ENCODE measurements at regions not wholly inside any gene's neighbourhood (a gene's known extent, or its start where the extent isn't known, plus 50 kb on each side); places are given as distances from the start of the nearest gene placed in this dataset.
"Not testable (repeated sequence)": the region's sequence is repeated elsewhere in the genome, so short reads cannot be mapped to it uniquely, and the experiment has no call there.

DNA sequence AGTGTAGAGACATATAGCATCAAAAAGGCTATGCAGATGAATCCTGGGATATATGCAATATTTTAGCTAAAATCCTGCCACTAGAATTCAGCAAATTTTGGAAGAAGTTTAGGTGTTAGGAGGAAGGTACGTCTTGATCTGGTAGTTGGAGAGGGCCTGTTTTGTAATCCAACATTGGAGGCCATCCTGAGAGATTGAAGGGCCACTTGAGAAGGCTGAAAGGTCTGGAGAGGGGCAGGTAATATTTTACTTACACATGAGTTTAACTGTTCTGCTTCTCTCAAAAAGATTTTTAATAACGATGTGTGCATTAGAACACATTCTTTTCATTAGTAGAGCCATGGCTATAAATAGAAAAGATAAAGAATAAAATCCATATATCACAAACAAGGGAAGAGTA, 422.1 kb downstream of the RAB38 start:
- DNase-seq = no peak

GRCh38 chr11:87743007-87743406, 432.2 kb downstream of the RAB38 start:
- DNase-seq = no peak

DNA sequence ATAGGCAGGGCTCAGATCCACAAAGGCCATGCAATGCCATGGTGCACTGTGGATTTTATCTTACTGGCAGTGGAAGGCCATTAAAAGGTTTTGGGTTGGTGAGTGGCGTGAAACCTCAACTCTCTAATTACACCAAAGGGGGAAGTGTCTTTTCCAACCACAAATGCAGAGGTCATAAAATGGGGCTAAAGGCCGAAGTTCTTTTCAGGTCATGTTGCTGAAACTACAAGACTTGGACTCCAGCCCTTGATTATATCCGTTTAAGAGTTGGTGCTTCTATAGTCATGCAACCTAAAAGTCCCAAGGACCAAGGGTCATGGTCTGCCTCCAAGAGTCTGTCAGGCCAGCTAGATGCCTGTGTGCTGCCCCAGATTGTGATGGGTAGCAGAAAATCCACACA, 434.3 kb downstream of the RAB38 start:
- no peak for DNase-seq

DNA sequence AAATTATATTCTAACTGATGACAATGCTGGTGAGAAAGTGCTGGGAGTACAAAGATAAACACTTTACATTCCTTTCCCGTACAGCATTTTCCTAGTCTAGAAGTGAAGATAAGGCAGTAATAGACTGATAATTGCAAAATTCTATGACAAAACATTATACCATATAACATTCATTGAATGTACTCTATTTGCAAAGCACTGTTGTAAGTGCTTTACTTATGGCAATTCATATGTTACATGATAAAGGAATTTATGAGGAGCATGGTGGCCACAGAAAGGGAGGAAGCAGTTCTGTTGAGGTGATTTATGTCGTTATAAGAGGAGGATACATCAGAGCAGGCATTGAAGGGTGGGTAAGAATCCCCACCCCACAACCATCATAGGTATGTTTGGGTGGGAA, 434.8 kb downstream of the RAB38 start:
- DNase-seq = no peak

DNA sequence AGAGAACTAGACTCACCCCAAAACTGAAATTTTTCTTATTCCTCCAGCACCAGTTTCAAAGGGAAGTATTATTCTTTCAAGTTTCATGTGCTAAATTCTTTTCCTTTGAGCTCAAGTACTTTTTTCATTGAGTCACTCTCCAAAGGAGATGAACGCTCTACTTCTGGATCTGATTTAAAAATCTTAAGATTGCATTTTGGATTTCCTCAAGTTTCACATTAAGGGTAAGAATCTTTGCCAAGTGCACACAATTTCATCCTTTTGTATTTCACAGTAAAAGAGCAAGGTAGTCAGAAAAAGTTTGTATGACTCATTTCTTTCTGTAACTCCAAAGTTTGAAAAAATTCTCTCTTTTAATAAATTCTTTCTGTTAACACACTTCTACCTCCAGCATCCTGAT, 435.5 kb downstream of the RAB38 start:
- no peak for DNase-seq

GRCh38 chr11:87739261-87739660, 436.0 kb downstream of the RAB38 start:
- no peak for DNase-seq

GRCh38 chr11:87736928-87737327, 438.3 kb downstream of the RAB38 start:
- no peak for DNase-seq

- DNase-seq = no peak
Measured at GRCh38 chr11:87726506-87726905, 448.7 kb downstream of the RAB38 start.

DNA sequence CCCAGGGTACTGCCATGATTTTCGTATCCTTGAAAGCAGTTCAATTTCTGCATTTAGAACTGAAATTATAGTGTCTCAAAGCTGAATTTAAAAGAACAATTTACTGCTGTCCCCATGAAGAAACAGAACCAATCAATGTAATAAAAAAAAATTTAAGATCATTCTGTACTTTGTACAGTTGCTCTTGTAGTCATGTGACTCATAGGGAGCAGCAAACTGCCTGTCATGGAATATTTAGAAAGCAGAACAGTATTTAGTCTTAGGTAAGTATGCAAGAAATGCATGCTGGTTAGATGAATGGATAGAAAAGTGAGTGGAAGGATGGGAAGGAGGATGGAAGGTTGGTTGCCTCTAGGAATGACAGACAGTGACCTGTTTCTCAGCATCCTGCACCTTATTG, 450.9 kb downstream of the RAB38 start:
- no peak for DNase-seq

- DNase-seq = no peak
Measured at GRCh38 chr11:87722756-87723565, 452.3 kb downstream of the RAB38 start.

DNA sequence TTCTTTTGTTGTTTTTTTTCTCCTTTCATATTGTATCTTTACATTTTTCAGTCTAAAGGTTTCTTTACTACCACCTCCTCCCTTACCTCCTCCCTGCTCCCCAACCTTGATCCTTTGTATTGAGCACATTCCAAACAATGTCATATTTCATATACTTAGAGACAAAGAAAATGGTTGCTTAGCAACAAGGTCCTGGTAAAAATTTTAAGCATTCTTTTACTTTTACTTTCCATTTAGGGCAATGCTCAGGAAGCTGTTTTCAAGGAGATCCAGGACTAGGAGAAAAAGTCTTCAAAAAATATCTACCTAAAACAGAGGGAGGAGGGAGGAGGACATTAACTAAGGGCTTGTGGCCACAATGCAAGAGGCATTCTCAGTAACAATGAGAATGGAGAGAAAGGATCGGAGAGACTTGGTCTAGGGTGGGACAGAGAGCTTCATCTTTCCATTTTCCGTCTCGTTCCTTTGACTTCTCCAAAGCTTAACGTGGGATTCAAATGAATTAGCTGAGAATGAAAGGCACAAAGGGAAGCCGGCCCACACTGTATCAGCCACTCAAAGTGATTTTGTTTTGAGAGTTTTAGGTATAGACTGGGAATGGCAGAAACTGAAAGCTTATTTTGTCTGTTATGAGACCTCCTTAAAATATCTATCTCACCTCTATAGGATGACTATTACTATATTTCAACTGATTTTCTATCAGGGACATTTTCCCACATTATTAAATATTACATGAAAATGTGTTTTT, 455.7 kb downstream of the RAB38 start:
- no peak for DNase-seq

DNA sequence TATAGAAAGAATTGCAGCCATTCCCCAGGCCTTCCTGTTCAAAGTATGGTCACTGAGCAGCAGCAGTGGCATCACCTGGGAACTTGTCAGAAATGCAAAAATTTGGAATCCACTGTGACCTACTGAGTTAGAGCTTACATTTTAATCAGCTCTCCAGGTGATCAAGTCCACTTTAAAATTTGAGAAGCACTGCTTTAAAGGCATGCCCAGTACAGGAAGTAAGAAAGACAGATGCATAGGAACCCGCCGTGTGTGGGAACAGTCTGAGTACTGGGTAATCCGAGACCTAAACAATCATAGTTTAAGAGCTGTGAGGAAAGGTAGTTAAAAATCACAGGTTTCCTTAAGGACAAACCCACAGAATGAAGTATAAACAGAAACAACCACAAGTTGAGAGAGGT, 462.4 kb downstream of the RAB38 start:
- no peak for DNase-seq

DNA sequence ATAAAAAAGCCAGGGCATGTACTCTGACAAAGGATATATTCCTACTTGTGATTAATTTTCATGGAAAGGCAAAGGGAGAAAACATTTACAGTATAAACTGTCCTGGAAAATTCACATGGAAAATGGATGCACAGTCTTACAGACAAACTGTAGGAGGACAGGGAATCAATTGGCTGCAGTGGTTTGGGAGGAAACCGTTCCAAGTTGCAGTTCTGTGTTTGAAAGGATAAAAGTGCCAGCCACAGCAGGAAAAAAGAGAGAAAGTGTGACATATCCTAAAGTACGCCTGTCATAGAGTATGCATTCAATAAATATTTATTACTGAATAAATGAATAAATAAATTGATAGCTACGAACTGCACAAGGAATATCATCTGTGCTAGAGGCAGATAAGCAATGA, 462.9 kb downstream of the RAB38 start:
- no peak for DNase-seq

GRCh38 chr11:87703589-87703988, 471.7 kb downstream of the RAB38 start:
- not testable (repeated sequence) for DNase-seq

DNA sequence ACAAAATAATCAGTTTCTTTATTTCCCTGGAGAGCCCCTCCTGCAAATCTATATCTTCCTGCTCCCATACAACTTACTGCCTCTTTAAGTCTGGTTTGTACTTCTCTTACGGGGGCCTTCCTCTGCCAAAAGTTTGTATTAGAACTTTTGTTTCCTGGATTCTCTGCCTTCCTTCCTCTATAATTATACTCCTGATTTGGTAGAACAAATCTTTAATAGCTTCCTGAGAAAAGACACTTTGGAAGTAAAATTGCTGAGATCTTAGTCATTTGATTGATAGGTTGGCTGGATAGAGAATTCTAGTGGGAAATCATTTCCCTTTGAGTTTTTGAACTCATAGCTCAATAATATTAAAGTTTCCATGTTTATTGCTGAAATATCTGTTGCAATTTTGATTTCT, 499.2 kb downstream of the RAB38 start:
- no peak for DNase-seq

GRCh38 chr11:87666730-87667129, 508.5 kb downstream of the RAB38 start:
- no peak for DNase-seq

DNA sequence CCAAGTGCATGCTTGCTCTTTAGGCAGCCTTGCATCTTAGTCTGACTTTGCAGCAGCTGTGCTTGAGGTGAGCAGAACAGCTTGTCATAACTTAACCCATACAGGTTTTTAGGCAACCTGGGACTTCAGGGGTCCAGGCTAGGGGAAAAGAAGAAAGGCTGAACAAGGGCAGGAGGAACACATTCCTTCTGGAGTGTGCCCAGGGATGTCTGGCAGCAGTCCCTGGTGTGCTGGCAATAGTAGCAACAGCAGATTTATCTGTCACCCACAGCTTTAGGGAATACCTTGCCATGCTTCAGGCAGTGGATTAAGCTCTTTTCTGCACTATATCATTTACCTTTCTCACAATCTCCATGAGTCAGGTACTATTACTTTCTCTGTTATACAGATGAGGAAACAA, 513.0 kb downstream of the RAB38 start:
- DNase-seq = no peak

DNA sequence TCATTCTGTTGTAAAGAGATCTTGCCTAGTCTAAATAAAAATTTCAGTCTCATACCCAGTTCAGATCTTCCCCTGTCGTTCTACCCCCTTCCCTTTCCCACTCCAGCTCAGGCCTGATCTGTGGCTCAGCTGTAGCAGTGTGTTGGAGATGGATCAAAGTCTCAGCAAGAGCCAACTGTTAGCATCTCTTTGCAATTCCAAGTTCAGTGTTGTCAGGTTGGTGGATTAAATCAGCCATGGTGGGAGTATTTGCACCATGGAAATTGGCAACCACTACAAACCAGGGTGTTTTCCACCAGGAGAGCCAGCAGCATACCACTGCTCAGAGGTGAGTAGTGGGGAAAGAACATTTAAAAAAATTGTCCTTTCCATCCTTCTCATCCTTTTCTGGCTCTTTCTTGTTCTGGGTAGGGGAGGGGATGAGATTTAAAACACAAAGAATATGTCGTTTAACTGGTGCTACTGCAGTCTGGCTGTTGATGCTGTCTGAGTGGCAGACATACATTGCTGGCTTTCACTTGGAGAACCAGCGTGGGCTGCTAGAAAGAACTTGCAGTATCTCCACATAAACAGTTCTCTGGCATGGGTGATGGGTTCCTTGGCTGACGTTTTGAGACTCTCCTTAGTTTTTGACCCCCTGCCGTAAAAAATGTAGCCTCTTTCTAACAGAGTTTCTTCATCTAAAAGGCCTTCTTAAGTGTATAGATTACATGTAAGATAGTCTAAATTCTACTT, 514.1 kb downstream of the RAB38 start:
- no peak for DNase-seq

DNA sequence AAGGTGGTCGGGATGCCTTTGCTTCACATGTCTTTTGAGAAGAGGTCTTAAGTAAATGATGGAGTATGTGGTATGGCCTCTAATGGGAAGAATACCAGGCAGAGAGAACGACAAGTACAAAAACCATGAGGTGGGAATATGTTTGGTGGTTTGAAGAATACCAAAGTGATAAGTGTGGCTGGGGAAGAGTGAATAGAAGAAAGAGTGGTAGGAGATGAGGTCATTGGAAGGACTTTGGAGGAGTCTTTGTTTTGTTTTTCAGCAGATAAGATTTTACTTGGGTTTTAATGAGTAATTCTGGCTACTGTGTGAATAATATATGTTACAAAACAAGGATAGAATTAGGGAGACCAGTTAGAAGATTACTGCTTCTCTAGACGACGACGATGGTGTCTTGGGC, 515.4 kb downstream of the RAB38 start:
- no peak for DNase-seq

- no peak for DNase-seq
Measured at GRCh38 chr11:87645626-87646025, 529.6 kb downstream of the RAB38 start.

DNA sequence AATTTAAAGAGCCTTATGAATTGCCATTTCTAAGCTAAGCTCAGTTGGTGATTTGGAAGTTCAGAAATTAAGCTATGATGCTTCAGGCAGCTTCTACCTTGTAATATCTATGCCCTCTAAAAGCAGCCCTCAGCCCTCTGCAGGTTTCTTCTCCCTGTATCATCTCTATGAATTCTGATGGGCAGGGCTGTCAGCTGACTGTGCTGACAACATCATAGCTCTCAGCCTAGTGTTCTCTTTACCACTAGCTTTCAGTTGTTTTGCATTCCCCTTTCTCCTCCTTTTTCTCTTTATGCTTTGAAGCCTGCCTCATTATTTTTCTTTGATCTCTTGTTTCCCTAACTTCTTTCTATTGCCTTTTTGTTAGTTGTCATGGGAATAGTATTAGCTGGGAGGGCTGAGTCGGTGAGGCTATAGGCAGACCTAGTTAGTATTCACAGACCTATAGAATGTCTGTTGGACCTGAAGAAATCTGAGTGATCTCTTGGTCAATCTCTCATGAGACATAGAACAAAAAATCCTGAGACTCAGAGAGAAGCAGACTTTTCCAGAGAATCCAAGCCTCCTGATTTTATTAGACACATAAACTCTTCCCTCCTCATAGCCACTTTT, 535.4 kb downstream of the RAB38 start:
- no peak for DNase-seq

DNA sequence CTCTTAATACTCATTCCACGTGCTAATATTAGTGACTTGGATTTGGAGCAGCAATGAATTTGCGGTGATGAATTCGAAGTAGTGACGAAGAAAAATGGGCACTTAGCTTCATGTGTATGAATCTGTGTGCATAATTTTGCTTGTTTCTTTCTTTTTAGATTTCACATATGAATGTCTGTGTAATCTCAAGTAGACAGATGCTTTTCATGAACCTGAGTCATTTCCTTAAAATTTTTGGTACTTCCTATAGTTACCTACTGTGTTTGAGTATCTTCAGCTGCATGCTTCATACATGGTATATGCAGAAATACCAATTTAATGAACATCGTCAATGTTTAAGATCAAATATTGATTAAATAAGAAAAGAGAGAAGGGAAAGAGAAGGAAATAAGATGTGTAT, 540.2 kb downstream of the RAB38 start:
- DNase-seq = no peak

DNA sequence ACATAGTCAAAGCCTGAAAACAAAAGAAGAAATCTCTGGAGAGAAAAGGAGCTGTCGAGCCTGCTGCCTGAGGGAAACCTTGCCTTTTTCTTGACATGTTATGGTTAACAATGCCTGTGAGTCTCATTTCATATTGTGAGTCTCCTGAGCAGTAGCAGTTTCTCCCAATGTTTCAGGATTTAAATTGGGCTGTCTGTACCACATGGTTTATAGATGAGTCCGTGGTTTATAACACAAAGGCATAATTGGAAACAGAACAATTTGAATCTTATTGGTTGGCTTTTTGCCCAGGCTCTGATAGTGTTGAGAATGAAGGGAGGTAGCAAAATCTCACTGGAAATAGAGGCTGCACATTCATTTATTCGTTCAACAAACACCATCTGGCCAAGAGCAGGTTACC, 540.9 kb downstream of the RAB38 start:
- no peak for DNase-seq
